H1 (cell line): ENCODE measurements at regions not wholly inside any gene's neighbourhood (a gene's known extent, or its start where the extent isn't known, plus 50 kb on each side); places are given as distances from the start of the nearest gene placed in this dataset.
"Not testable (repeated sequence)": the region's sequence is repeated elsewhere in the genome, so short reads cannot be mapped to it uniquely, and the experiment has no call there.

Experiments
- CTCF ChIA-PET: fragments of 300-600 bp; sonication (Branson Sonifier 250); formaldehyde crosslinking; loops from one replicate; lab custom pipeline; 2021; ENCODE audit not compliant: partially characterized antibody; lab: Charles Lee
- POLR2A ChIA-PET: fragments of 300-600 bp; sonication (Branson Sonifier 250); formaldehyde crosslinking; loops from one replicate; lab custom pipeline; 2021; ENCODE audit warnings: inconsistent platforms; ENCODE audit not compliant: partially characterized antibody; lab: Charles Lee
- DNase-seq, 2 experiments: peaks; one replicate each; pipeline versions ENCODE4 v3.0.0 to v3.0.0-alpha.2; 2010 to 2022; ENCODE audit warnings: low spot score in 2 of 2, low read depth in 1 of 2, mixed read lengths in 1 of 2
- FAIRE-seq: peaks from 2 replicates; lab custom pipeline; 2011; peaks lifted over from hg19 to GRCh38; lab: Jason Lieb, UNC
- H2AFZ ChIP-seq: 2 replicates; pipeline ENCODE4 v1.8.1; 2012; ENCODE audit warnings: low read length, inconsistent platforms
- H2AK5ac ChIP-seq: 2 replicates; pipeline ENCODE4 v1.6.1; 2013; ENCODE audit warnings: low read depth, low read length
- H2BK120ac ChIP-seq: replicated peaks from 2 replicates; pipeline ENCODE3; 2013; ENCODE audit warnings: low read depth, low read length, inconsistent platforms
- H2BK12ac ChIP-seq: 2 replicates; pipeline ENCODE4 v1.6.1; 2013; ENCODE audit warnings: low read depth, low read length
- H2BK15ac ChIP-seq: 2 replicates; pipeline ENCODE4 v1.6.1; 2013; ENCODE audit warnings: low read length
- H2BK20ac ChIP-seq: 2 replicates; pipeline ENCODE4 v1.6.1; 2013; ENCODE audit warnings: low read length
- H2BK5ac ChIP-seq: 2 replicates; pipeline ENCODE4 v1.6.1; 2013; ENCODE audit warnings: low read depth, low read length
- H3K14ac ChIP-seq: 2 replicates; pipeline ENCODE4 v1.6.1; 2013; ENCODE audit warnings: inconsistent platforms; ENCODE audit not compliant: insufficient read length
- H3K18ac ChIP-seq: 2 replicates; pipeline ENCODE4 v1.6.1; 2013; ENCODE audit warnings: low read length; ENCODE audit errors: extremely low read depth
- H3K23ac ChIP-seq: 2 replicates; pipeline ENCODE4 v1.6.1; 2013; ENCODE audit warnings: inconsistent platforms; ENCODE audit not compliant: insufficient read length
- H3K23me2 ChIP-seq: 2 replicates; pipeline ENCODE4 v1.6.1; 2013; ENCODE audit warnings: low read depth, low read length
- H3K27ac ChIP-seq: 2 replicates; pipeline ENCODE4 v1.6.1; 2011; ENCODE audit warnings: low read depth, low read length, inconsistent platforms
- H3K27me3 ChIP-seq, 4 experiments: replicated peaks in 1 of 4; 1 replicate in 1 of 4; 2 replicates in 3 of 4; pipeline versions ENCODE4 v1.6.1 to v1.8.1; 2011 to 2013; ENCODE audit warnings: low read length in 3 of 4, mild to moderate bottlenecking in 3 of 4, inconsistent platforms in 2 of 4, mixed read lengths in 2 of 4, moderate library complexity in 1 of 4; ENCODE audit not compliant: control insufficient read depth in 3 of 4, insufficient read depth in 3 of 4; ENCODE audit errors: extremely low read depth in 1 of 4
- H3K36me3 ChIP-seq, 4 experiments: 2 replicates each; pipeline versions ENCODE4 v1.6.1 to v1.8.1; 2011 to 2013; ENCODE audit warnings: mild to moderate bottlenecking in 4 of 4, low read length in 3 of 4, moderate library complexity in 2 of 4, control low read depth in 1 of 4, inconsistent platforms in 1 of 4; ENCODE audit not compliant: insufficient read depth in 4 of 4, control insufficient read depth in 2 of 4
- H3K4ac ChIP-seq: replicated peaks from 2 replicates; pipeline ENCODE3; 2013; ENCODE audit warnings: low read length, low read depth, mixed read lengths, inconsistent platforms; ENCODE audit not compliant: insufficient read length
- H3K4me1 ChIP-seq, 4 experiments: replicated peaks in 1 of 4; 1 replicate in 1 of 4; 2 replicates in 3 of 4; pipeline versions ENCODE4 v1.6.1 to v1.8.1; 2011 to 2013; ENCODE audit warnings: low read length in 3 of 4, inconsistent platforms in 2 of 4, mixed read lengths in 1 of 4; ENCODE audit not compliant: insufficient read depth in 4 of 4, control insufficient read depth in 3 of 4
- H3K4me2 ChIP-seq, 2 experiments: 2 replicates each; pipeline versions ENCODE4 v1.6.1 to v1.8.1; 2011 to 2013; ENCODE audit warnings: low read depth in 2 of 2, low read length in 2 of 2, control low read depth in 1 of 2, inconsistent platforms in 1 of 2, mild to moderate bottlenecking in 1 of 2; ENCODE audit not compliant: insufficient read depth in 1 of 2
- H3K4me3 ChIP-seq, 4 experiments: fragments of 200-600, 300-600 bp in 1 of 4; sonication (generic), shearing (Covaris generic), sonication (Bioruptor Twin) in 1 of 4; 2 replicates each; pipeline versions ENCODE4 v1.5.1 to v1.8.1; 2011 to 2016; ENCODE audit warnings: low read length in 4 of 4, low read depth in 3 of 4, control low read depth in 2 of 4, inconsistent platforms in 2 of 4, mild to moderate bottlenecking in 2 of 4, mixed read lengths in 1 of 4, moderate library complexity in 1 of 4; ENCODE audit not compliant: insufficient read depth in 2 of 4; ENCODE audit errors: extremely low read depth in 1 of 4
- H3K56ac ChIP-seq: replicated peaks from 2 replicates; pipeline ENCODE3; 2013; ENCODE audit warnings: low read depth, mild to moderate bottlenecking, mixed read lengths, low read length, inconsistent platforms; ENCODE audit not compliant: insufficient read length
- H3K79me1 ChIP-seq: 2 replicates; pipeline ENCODE4 v1.6.1; 2013; ENCODE audit warnings: low read depth, low read length, control low read depth
- H3K79me2 ChIP-seq, 2 experiments: 2 replicates each; pipeline versions ENCODE4 v1.6.1 to v1.8.1; 2012 to 2013; ENCODE audit warnings: low read length in 2 of 2, mild to moderate bottlenecking in 2 of 2, inconsistent platforms in 1 of 2; ENCODE audit not compliant: insufficient read depth in 2 of 2, control insufficient read depth in 1 of 2
- H3K9ac ChIP-seq, 4 experiments: replicated peaks in 1 of 4; 1 replicate in 1 of 4; 2 replicates in 3 of 4; pipeline versions ENCODE4 v1.6.1 to v1.8.1; 2011 to 2013; ENCODE audit warnings: low read depth in 3 of 4, low read length in 3 of 4, control low read depth in 2 of 4, mild to moderate bottlenecking in 2 of 4, moderate library complexity in 2 of 4, inconsistent platforms in 1 of 4; ENCODE audit errors: extremely low read depth in 1 of 4
- H3K9me3 ChIP-seq, 2 experiments: 2 replicates each; pipeline versions ENCODE4 v1.6.1 to v1.8.1; 2012 to 2013; ENCODE audit warnings: mild to moderate bottlenecking in 2 of 2, moderate library complexity in 2 of 2, control low read depth in 1 of 2, inconsistent platforms in 1 of 2, low read depth in 1 of 2, low read length in 1 of 2, mixed read lengths in 1 of 2; ENCODE audit not compliant: insufficient read depth in 2 of 2
- H4K20me1 ChIP-seq, 2 experiments: replicated peaks in 1 of 2; 2 replicates each; pipeline versions ENCODE3 to v1.8.1; 2011 to 2013; ENCODE audit warnings: inconsistent platforms in 2 of 2, low read length in 2 of 2, mild to moderate bottlenecking in 1 of 2; ENCODE audit not compliant: insufficient read depth in 2 of 2, control insufficient read depth in 1 of 2
- H4K5ac ChIP-seq: 2 replicates; pipeline ENCODE4 v1.6.1; 2013; ENCODE audit warnings: low read length, low read depth, mixed read lengths, inconsistent platforms; ENCODE audit not compliant: insufficient read length
- H4K8ac ChIP-seq: 2 replicates; pipeline ENCODE4 v1.8.0; 2013; ENCODE audit warnings: mild to moderate bottlenecking, moderate library complexity, low read length, inconsistent platforms; ENCODE audit not compliant: insufficient read depth; ENCODE audit errors: extremely low read depth
- H4K91ac ChIP-seq: replicated peaks from 2 replicates; pipeline ENCODE3; 2013; ENCODE audit warnings: low read length, mixed read lengths, inconsistent platforms; ENCODE audit not compliant: insufficient read length
- WGBS, 2 experiments: shearing (Covaris generic) in 1 of 2; methylation state at CpG; one replicate each; pipeline versions ENCODE4 v1.1.6 to v1.1.7; 2013 to 2015; ENCODE audit warnings: low lambda C conversion rate in 2 of 2, mixed read lengths in 2 of 2, inconsistent platforms in 1 of 2, low coverage in 1 of 2, missing lambda C conversion rate in 1 of 2; ENCODE audit not compliant: insufficient replicate concordance in 2 of 2, insufficient coverage in 1 of 2, insufficient read length in 1 of 2; ENCODE audit errors: extremely low coverage in 1 of 2, missing lambda C conversion rate in 1 of 2; 5-methylcytosine and 5-hydroxymethylcytosine counted together

- H3K4me2 ChIP-seq, H2BK120ac ChIP-seq, FAIRE-seq, DNase-seq, H3K4me3 ChIP-seq, H4K20me1 ChIP-seq, H4K8ac ChIP-seq, H3K9me3 ChIP-seq, H2BK5ac ChIP-seq, H3K27me3 ChIP-seq, H3K18ac ChIP-seq, H4K91ac ChIP-seq, H4K5ac ChIP-seq, H3K14ac ChIP-seq, CTCF ChIA-PET, H2AFZ ChIP-seq, H3K23me2 ChIP-seq, POLR2A ChIA-PET, H3K4me1 ChIP-seq, H3K27ac ChIP-seq, H3K79me1 ChIP-seq, H3K9ac ChIP-seq, H3K36me3 ChIP-seq, H3K23ac ChIP-seq, H2AK5ac ChIP-seq, H2BK12ac ChIP-seq, H3K56ac ChIP-seq, H2BK20ac ChIP-seq, H3K79me2 ChIP-seq, H2BK15ac ChIP-seq, H3K4ac ChIP-seq: not testable (repeated sequence)
- no CpG with 5 or more reads among the region's 1 CpG for WGBS, 2 experiments
These were observed 64.0 kb upstream of the PLEKHM1 start for GRCh38 chr17:45554479-45554878.

- H4K8ac ChIP-seq, DNase-seq, H2BK20ac ChIP-seq, H3K23ac ChIP-seq, H3K79me1 ChIP-seq, H3K4me2 ChIP-seq, H2BK120ac ChIP-seq, H3K23me2 ChIP-seq, POLR2A ChIA-PET, FAIRE-seq, H2BK15ac ChIP-seq, H2AFZ ChIP-seq, H3K9me3 ChIP-seq, H3K4me3 ChIP-seq, H3K27ac ChIP-seq, H3K36me3 ChIP-seq, H3K4ac ChIP-seq, H2BK5ac ChIP-seq, H3K18ac ChIP-seq, H4K20me1 ChIP-seq, H3K14ac ChIP-seq, H4K5ac ChIP-seq, H4K91ac ChIP-seq, H3K9ac ChIP-seq, H3K79me2 ChIP-seq, H3K27me3 ChIP-seq, H3K56ac ChIP-seq, H2BK12ac ChIP-seq, H3K4me1 ChIP-seq, H2AK5ac ChIP-seq, CTCF ChIA-PET: not testable (repeated sequence)
- WGBS, 2 experiments, result no CpG with 5 or more reads among the region's 1 CpG
These were observed 68.3 kb upstream of the PLEKHM1 start for GRCh38 chr17:45558821-45559220.
